H1 (cell line): ENCODE measurements at regions not wholly inside any gene's neighbourhood (a gene's known extent, or its start where the extent isn't known, plus 50 kb on each side); places are given as distances from the start of the nearest gene placed in this dataset.
A peak's percentile ranks its signal among the peaks of the same experiment; 100 is the strongest.

ENCODE experiments used
- CTCF ChIA-PET: fragments of 300-600 bp; sonication (Branson Sonifier 250); formaldehyde crosslinking; loops from one replicate; lab custom pipeline; 2021; ENCODE audit not compliant: partially characterized antibody; lab: Charles Lee
- POLR2A ChIA-PET: fragments of 300-600 bp; sonication (Branson Sonifier 250); formaldehyde crosslinking; loops from one replicate; lab custom pipeline; 2021; ENCODE audit warnings: inconsistent platforms; ENCODE audit not compliant: partially characterized antibody; lab: Charles Lee
- DNase-seq, 2 experiments: peaks; one replicate each; pipeline versions ENCODE4 v3.0.0 to v3.0.0-alpha.2; 2010 to 2022; ENCODE audit warnings: low spot score in 2 of 2, low read depth in 1 of 2, mixed read lengths in 1 of 2
- FAIRE-seq: peaks from 2 replicates; lab custom pipeline; 2011; peaks lifted over from hg19 to GRCh38; lab: Jason Lieb, UNC
- H2AFZ ChIP-seq: 2 replicates; pipeline ENCODE4 v1.8.1; 2012; ENCODE audit warnings: low read length, inconsistent platforms
- H2AK5ac ChIP-seq: 2 replicates; pipeline ENCODE4 v1.6.1; 2013; ENCODE audit warnings: low read depth, low read length
- H2BK120ac ChIP-seq: replicated peaks from 2 replicates; pipeline ENCODE3; 2013; ENCODE audit warnings: low read depth, low read length, inconsistent platforms
- H2BK12ac ChIP-seq: 2 replicates; pipeline ENCODE4 v1.6.1; 2013; ENCODE audit warnings: low read depth, low read length
- H2BK15ac ChIP-seq: 2 replicates; pipeline ENCODE4 v1.6.1; 2013; ENCODE audit warnings: low read length
- H2BK20ac ChIP-seq: 2 replicates; pipeline ENCODE4 v1.6.1; 2013; ENCODE audit warnings: low read length
- H2BK5ac ChIP-seq: 2 replicates; pipeline ENCODE4 v1.6.1; 2013; ENCODE audit warnings: low read depth, low read length
- H3K14ac ChIP-seq: 2 replicates; pipeline ENCODE4 v1.6.1; 2013; ENCODE audit warnings: inconsistent platforms; ENCODE audit not compliant: insufficient read length
- H3K18ac ChIP-seq: 2 replicates; pipeline ENCODE4 v1.6.1; 2013; ENCODE audit warnings: low read length; ENCODE audit errors: extremely low read depth
- H3K23ac ChIP-seq: 2 replicates; pipeline ENCODE4 v1.6.1; 2013; ENCODE audit warnings: inconsistent platforms; ENCODE audit not compliant: insufficient read length
- H3K23me2 ChIP-seq: 2 replicates; pipeline ENCODE4 v1.6.1; 2013; ENCODE audit warnings: low read depth, low read length
- H3K27ac ChIP-seq: 2 replicates; pipeline ENCODE4 v1.6.1; 2011; ENCODE audit warnings: low read depth, low read length, inconsistent platforms
- H3K27me3 ChIP-seq, 4 experiments: replicated peaks in 1 of 4; 1 replicate in 1 of 4; 2 replicates in 3 of 4; pipeline versions ENCODE4 v1.6.1 to v1.8.1; 2011 to 2013; ENCODE audit warnings: low read length in 3 of 4, mild to moderate bottlenecking in 3 of 4, inconsistent platforms in 2 of 4, mixed read lengths in 2 of 4, moderate library complexity in 1 of 4; ENCODE audit not compliant: control insufficient read depth in 3 of 4, insufficient read depth in 3 of 4; ENCODE audit errors: extremely low read depth in 1 of 4
- H3K36me3 ChIP-seq, 4 experiments: 2 replicates each; pipeline versions ENCODE4 v1.6.1 to v1.8.1; 2011 to 2013; ENCODE audit warnings: mild to moderate bottlenecking in 4 of 4, low read length in 3 of 4, moderate library complexity in 2 of 4, control low read depth in 1 of 4, inconsistent platforms in 1 of 4; ENCODE audit not compliant: insufficient read depth in 4 of 4, control insufficient read depth in 2 of 4
- H3K4ac ChIP-seq: replicated peaks from 2 replicates; pipeline ENCODE3; 2013; ENCODE audit warnings: low read length, low read depth, mixed read lengths, inconsistent platforms; ENCODE audit not compliant: insufficient read length
- H3K4me1 ChIP-seq, 4 experiments: replicated peaks in 1 of 4; 1 replicate in 1 of 4; 2 replicates in 3 of 4; pipeline versions ENCODE4 v1.6.1 to v1.8.1; 2011 to 2013; ENCODE audit warnings: low read length in 3 of 4, inconsistent platforms in 2 of 4, mixed read lengths in 1 of 4; ENCODE audit not compliant: insufficient read depth in 4 of 4, control insufficient read depth in 3 of 4
- H3K4me2 ChIP-seq, 2 experiments: 2 replicates each; pipeline versions ENCODE4 v1.6.1 to v1.8.1; 2011 to 2013; ENCODE audit warnings: low read depth in 2 of 2, low read length in 2 of 2, control low read depth in 1 of 2, inconsistent platforms in 1 of 2, mild to moderate bottlenecking in 1 of 2; ENCODE audit not compliant: insufficient read depth in 1 of 2
- H3K4me3 ChIP-seq, 4 experiments: fragments of 200-600, 300-600 bp in 1 of 4; sonication (generic), shearing (Covaris generic), sonication (Bioruptor Twin) in 1 of 4; 2 replicates each; pipeline versions ENCODE4 v1.5.1 to v1.8.1; 2011 to 2016; ENCODE audit warnings: low read length in 4 of 4, low read depth in 3 of 4, control low read depth in 2 of 4, inconsistent platforms in 2 of 4, mild to moderate bottlenecking in 2 of 4, mixed read lengths in 1 of 4, moderate library complexity in 1 of 4; ENCODE audit not compliant: insufficient read depth in 2 of 4; ENCODE audit errors: extremely low read depth in 1 of 4
- H3K56ac ChIP-seq: replicated peaks from 2 replicates; pipeline ENCODE3; 2013; ENCODE audit warnings: low read depth, mild to moderate bottlenecking, mixed read lengths, low read length, inconsistent platforms; ENCODE audit not compliant: insufficient read length
- H3K79me1 ChIP-seq: 2 replicates; pipeline ENCODE4 v1.6.1; 2013; ENCODE audit warnings: low read depth, low read length, control low read depth
- H3K79me2 ChIP-seq, 2 experiments: 2 replicates each; pipeline versions ENCODE4 v1.6.1 to v1.8.1; 2012 to 2013; ENCODE audit warnings: low read length in 2 of 2, mild to moderate bottlenecking in 2 of 2, inconsistent platforms in 1 of 2; ENCODE audit not compliant: insufficient read depth in 2 of 2, control insufficient read depth in 1 of 2
- H3K9ac ChIP-seq, 4 experiments: replicated peaks in 1 of 4; 1 replicate in 1 of 4; 2 replicates in 3 of 4; pipeline versions ENCODE4 v1.6.1 to v1.8.1; 2011 to 2013; ENCODE audit warnings: low read depth in 3 of 4, low read length in 3 of 4, control low read depth in 2 of 4, mild to moderate bottlenecking in 2 of 4, moderate library complexity in 2 of 4, inconsistent platforms in 1 of 4; ENCODE audit errors: extremely low read depth in 1 of 4
- H3K9me3 ChIP-seq, 2 experiments: 2 replicates each; pipeline versions ENCODE4 v1.6.1 to v1.8.1; 2012 to 2013; ENCODE audit warnings: mild to moderate bottlenecking in 2 of 2, moderate library complexity in 2 of 2, control low read depth in 1 of 2, inconsistent platforms in 1 of 2, low read depth in 1 of 2, low read length in 1 of 2, mixed read lengths in 1 of 2; ENCODE audit not compliant: insufficient read depth in 2 of 2
- H4K20me1 ChIP-seq, 2 experiments: replicated peaks in 1 of 2; 2 replicates each; pipeline versions ENCODE3 to v1.8.1; 2011 to 2013; ENCODE audit warnings: inconsistent platforms in 2 of 2, low read length in 2 of 2, mild to moderate bottlenecking in 1 of 2; ENCODE audit not compliant: insufficient read depth in 2 of 2, control insufficient read depth in 1 of 2
- H4K5ac ChIP-seq: 2 replicates; pipeline ENCODE4 v1.6.1; 2013; ENCODE audit warnings: low read length, low read depth, mixed read lengths, inconsistent platforms; ENCODE audit not compliant: insufficient read length
- H4K8ac ChIP-seq: 2 replicates; pipeline ENCODE4 v1.8.0; 2013; ENCODE audit warnings: mild to moderate bottlenecking, moderate library complexity, low read length, inconsistent platforms; ENCODE audit not compliant: insufficient read depth; ENCODE audit errors: extremely low read depth
- H4K91ac ChIP-seq: replicated peaks from 2 replicates; pipeline ENCODE3; 2013; ENCODE audit warnings: low read length, mixed read lengths, inconsistent platforms; ENCODE audit not compliant: insufficient read length
- CBX8 ChIP-seq: fragments of 300-800, 300-1000 bp; sonication (generic); IDR thresholded peaks from 2 replicates; pipeline ENCODE4 v1.7.1; 2016; ENCODE audit warnings: low read depth, low read length, borderline replicate concordance
- CREB1 ChIP-seq: IDR thresholded peaks from 2 replicates; pipeline ENCODE4 v1.6.1; 2012; ENCODE audit warnings: inconsistent platforms
- CTCF ChIP-seq, 3 experiments: IDR thresholded peaks; 1 replicate in 2 of 3; 2 replicates in 1 of 3; pipeline versions ENCODE4 v1.5.1 to v1.6.1; 2011; ENCODE audit warnings: low read length in 3 of 3, mild to moderate bottlenecking in 3 of 3, inconsistent platforms in 2 of 3, low read depth in 1 of 3, moderate library complexity in 1 of 3; ENCODE audit not compliant: insufficient read depth in 1 of 3; ENCODE audit errors: control extremely low read depth in 1 of 3
- GABPA ChIP-seq: IDR thresholded peaks from 2 replicates; pipeline ENCODE4 v1.6.1; 2011; ENCODE audit warnings: mild to moderate bottlenecking, low read length, moderate library complexity, borderline replicate concordance; ENCODE audit not compliant: insufficient read depth
- RAD21 ChIP-seq, 2 experiments: IDR thresholded peaks in 1 of 2; conservative IDR thresholded peaks in 1 of 2; 2 replicates each; pipeline ENCODE4 v1.6.1; 2011; ENCODE audit warnings: low read depth in 2 of 2, low read length in 2 of 2, improper control_type of control experiment in 1 of 2, inconsistent platforms in 1 of 2, mild to moderate bottlenecking in 1 of 2, moderate library complexity in 1 of 2
- RBBP5 ChIP-seq: IDR thresholded peaks from 2 replicates; pipeline ENCODE4 v1.7.1; 2012; ENCODE audit warnings: low read depth, mild to moderate bottlenecking, inconsistent platforms, low read length, moderate library complexity, borderline replicate concordance
- SIN3A ChIP-seq, 2 experiments: IDR thresholded peaks in 1 of 2; conservative IDR thresholded peaks in 1 of 2; 2 replicates each; pipeline ENCODE4 v1.6.1; 2011 to 2012; ENCODE audit warnings: low read length in 2 of 2, improper control_type of control experiment in 1 of 2, low read depth in 1 of 2, mild to moderate bottlenecking in 1 of 2
- SP2 ChIP-seq: IDR thresholded peaks from 2 replicates; pipeline ENCODE4 v1.6.1; 2012; ENCODE audit warnings: mild to moderate bottlenecking, low read length, inconsistent platforms
- SP4 ChIP-seq: IDR thresholded peaks from 2 replicates; pipeline ENCODE4 v1.6.1; 2012; ENCODE audit warnings: low read length, inconsistent platforms
- TCF12 ChIP-seq: IDR thresholded peaks from 2 replicates; pipeline ENCODE4 v1.6.1; 2011; ENCODE audit warnings: low read depth, mild to moderate bottlenecking, low read length
- WGBS, 2 experiments: shearing (Covaris generic) in 1 of 2; methylation state at CpG; one replicate each; pipeline versions ENCODE4 v1.1.6 to v1.1.7; 2013 to 2015; ENCODE audit warnings: low lambda C conversion rate in 2 of 2, mixed read lengths in 2 of 2, inconsistent platforms in 1 of 2, low coverage in 1 of 2, missing lambda C conversion rate in 1 of 2; ENCODE audit not compliant: insufficient replicate concordance in 2 of 2, insufficient coverage in 1 of 2, insufficient read length in 1 of 2; ENCODE audit errors: extremely low coverage in 1 of 2, missing lambda C conversion rate in 1 of 2; 5-methylcytosine and 5-hydroxymethylcytosine counted together
- TF ChIP-seq, protein P1 (sequence below): IDR thresholded peaks from 2 replicates; pipeline ENCODE4 v1.6.1; 2012; ENCODE audit warnings: inconsistent platforms

- Histone ChIP-seq H3K4ac (no peak overlapping the region), H3K79me2 (no peaks in the 10 kb centered on the region), H3K4me3 (no peak overlapping the region), H3K56ac (no peak overlapping the region), H2BK5ac (no peak overlapping the region), H4K91ac (no peak overlapping the region), H3K9me3 (no peaks in the 10 kb centered on the region), H3K23me2 (no peaks in the 10 kb centered on the region), H4K20me1 (no peaks in the 10 kb centered on the region), H2BK12ac (no peak overlapping the region), H3K9ac (no peak overlapping the region), H3K4me2 (no peak overlapping the region), H4K8ac (no peak overlapping the region), H3K18ac (no peak overlapping the region), H3K79me1 (no peaks in the 10 kb centered on the region), H2BK120ac (no peak overlapping the region), H3K27ac (no peak overlapping the region), H3K36me3 (no peaks in the 10 kb centered on the region), H4K5ac (no peak overlapping the region), H2AK5ac (no peak overlapping the region), H3K23ac (no peak overlapping the region), H3K27me3 (no peaks in the 10 kb centered on the region), H2BK20ac (no peak overlapping the region), H2AFZ (no peak overlapping the region), H2BK15ac (no peak overlapping the region), H3K14ac (no peak overlapping the region), H3K4me1 (peaks cover 0 to 3% (median 0%) of the 10 kb centered on the region in 4 experiments; a peak in 1 of 7 replicates)
- ChIA-PET POLR2A (no interaction called here), CTCF (interaction anchor here (1.0 to 1.1 kb wide), 2 partner anchors 10 to 484 kb away, joined by 3 read pairs; no protein-coding TSS in a partner anchor)
- DNase-seq (peak in 1 of 2 experiments; percentile 15), FAIRE-seq (peak; percentile 78)
- 67% methylated on average over 1 of the region's 1 CpG; no CpG with 5 or more reads in 1 of the 2 experiments for WGBS, 2 experiments
- TF ChIP-seq CBX8, result no peak
- TF ChIP-seq CTCF (IDR thresholded peaks at IDR 0.05; ENCODE audit: control extremely low read depth in 1 of 3, insufficient read depth in 1 of 3, low read depth in 1 of 3, low read length in 3 of 3), result peak in 1 of 3 experiments; percentile 15; a peak in 1 of 4 replicates
- TF ChIP-seq TCF12, result peak; percentile 59; the same call in 1 of the 2 replicates
- TF ChIP-seq, protein P1, sequence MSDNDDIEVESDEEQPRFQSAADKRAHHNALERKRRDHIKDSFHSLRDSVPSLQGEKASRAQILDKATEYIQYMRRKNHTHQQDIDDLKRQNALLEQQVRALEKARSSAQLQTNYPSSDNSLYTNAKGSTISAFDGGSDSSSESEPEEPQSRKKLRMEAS, result 0 out of 2 replicates have a peak, but pooled peaks have one; percentile 19
- TF ChIP-seq SP4, result no peak
- TF ChIP-seq SP2, result no peak
- no peak for TF ChIP-seq GABPA
- no peak for TF ChIP-seq RBBP5
- TF ChIP-seq CREB1, result 0 out of 2 replicates have a peak, but pooled peaks have one; percentile 12
- TF ChIP-seq RAD21 (IDR thresholded peaks at IDR 0.05 in 1 of 2, conservative IDR thresholded peaks at IDR 0.05 in 1 of 2; ENCODE audit: low read depth in 2 of 2, low read length in 2 of 2), result peak; percentile 35 to 46; a peak in 3 of 4 replicates
- TF ChIP-seq SIN3A (conservative IDR thresholded peaks at IDR 0.05 in 1 of 2, IDR thresholded peaks at IDR 0.05 in 1 of 2; ENCODE audit: low read depth in 1 of 2, low read length in 2 of 2), result 0 out of 4 replicates have a peak, but pooled peaks of 1 of the 2 experiments have one; percentile 37
Measured at GRCh38 chr14:30034152-30034551, 106.5 kb upstream of the PRKD1 start.
